ENCODE measurements at regions not wholly inside any gene's neighbourhood (a gene's known extent, or its start where the extent isn't known, plus 50 kb on each side); places are given as distances from the start of the nearest gene placed in this dataset.

GRCh38 chr5:63483338-63483737 is 478.9 kb downstream of the HTR1A start:
- TF ChIP-seq, protein P1, sequence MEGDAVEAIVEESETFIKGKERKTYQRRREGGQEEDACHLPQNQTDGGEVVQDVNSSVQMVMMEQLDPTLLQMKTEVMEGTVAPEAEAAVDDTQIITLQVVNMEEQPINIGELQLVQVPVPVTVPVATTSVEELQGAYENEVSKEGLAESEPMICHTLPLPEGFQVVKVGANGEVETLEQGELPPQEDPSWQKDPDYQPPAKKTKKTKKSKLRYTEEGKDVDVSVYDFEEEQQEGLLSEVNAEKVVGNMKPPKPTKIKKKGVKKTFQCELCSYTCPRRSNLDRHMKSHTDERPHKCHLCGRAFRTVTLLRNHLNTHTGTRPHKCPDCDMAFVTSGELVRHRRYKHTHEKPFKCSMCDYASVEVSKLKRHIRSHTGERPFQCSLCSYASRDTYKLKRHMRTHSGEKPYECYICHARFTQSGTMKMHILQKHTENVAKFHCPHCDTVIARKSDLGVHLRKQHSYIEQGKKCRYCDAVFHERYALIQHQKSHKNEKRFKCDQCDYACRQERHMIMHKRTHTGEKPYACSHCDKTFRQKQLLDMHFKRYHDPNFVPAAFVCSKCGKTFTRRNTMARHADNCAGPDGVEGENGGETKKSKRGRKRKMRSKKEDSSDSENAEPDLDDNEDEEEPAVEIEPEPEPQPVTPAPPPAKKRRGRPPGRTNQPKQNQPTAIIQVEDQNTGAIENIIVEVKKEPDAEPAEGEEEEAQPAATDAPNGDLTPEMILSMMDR (IDR thresholded peaks at IDR 0.05) = no peak
- Mint-ChIP-seq H3K4me3 (no peak overlapping the region), H3K36me3 (ENCODE audit: low read depth) (no peaks in the 10 kb centered on the region), H3K9me3 (peaks cover 21% of the 10 kb centered on the region), H3K27ac (no peak overlapping the region), H3K4me1 (ENCODE audit: low read depth) (no peaks in the 10 kb centered on the region), H3K27me3 (ENCODE audit: insufficient read depth) (no peaks in the 10 kb centered on the region)
- DNase-seq = no peak

GRCh38 chr5:63473335-63473967 is 488.8 kb downstream of the HTR1A start:
- TF ChIP-seq, protein P1 (IDR thresholded peaks at IDR 0.05) = no peak
- Mint-ChIP-seq H3K36me3 (ENCODE audit: low read depth) (0 out of 2 replicates have a peak, but pooled peaks cover 4% of the 10 kb centered on the region), H3K27ac (no peak overlapping the region), H3K27me3 (ENCODE audit: insufficient read depth) (no peaks in the 10 kb centered on the region), H3K4me1 (ENCODE audit: low read depth) (no peaks in the 10 kb centered on the region), H3K4me3 (no peak overlapping the region), H3K9me3 (peaks cover 20% of the 10 kb centered on the region)
- no peak for DNase-seq

DNA sequence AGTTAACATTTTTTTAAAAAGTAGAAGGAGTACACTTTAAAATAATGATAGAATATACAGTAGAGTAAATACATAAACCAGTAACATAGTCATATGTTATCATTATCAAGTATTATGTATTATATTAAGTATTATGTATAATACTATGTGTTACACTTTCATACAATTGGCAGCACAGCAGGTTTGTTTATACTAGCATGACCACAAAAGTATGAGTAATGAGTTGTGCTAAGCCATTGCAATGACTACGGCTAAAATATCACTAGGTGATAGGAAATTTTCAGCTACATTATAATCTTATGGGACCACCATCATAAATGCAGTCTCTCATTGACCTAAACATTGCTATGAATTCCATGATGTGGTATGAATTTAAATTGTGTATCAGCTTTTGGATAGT is 506.0 kb downstream of the HTR1A start:
- Mint-ChIP-seq H3K9me3 (peaks cover 18% of the 10 kb centered on the region), H3K4me1 (ENCODE audit: low read depth) (no peaks in the 10 kb centered on the region), H3K4me3 (no peak overlapping the region), H3K27ac (no peak overlapping the region), H3K36me3 (ENCODE audit: low read depth) (no peaks in the 10 kb centered on the region), H3K27me3 (ENCODE audit: insufficient read depth) (no peaks in the 10 kb centered on the region)
- TF ChIP-seq, protein P1 (IDR thresholded peaks at IDR 0.05) = no peak
- no peak for DNase-seq

GRCh38 chr5:63451188-63451587 is 511.1 kb downstream of the HTR1A start:
- Mint-ChIP-seq H3K4me1 (ENCODE audit: low read depth) (no peaks in the 10 kb centered on the region), H3K27me3 (ENCODE audit: insufficient read depth) (no peaks in the 10 kb centered on the region), H3K27ac (no peak overlapping the region), H3K36me3 (ENCODE audit: low read depth) (no peaks in the 10 kb centered on the region), H3K4me3 (no peak overlapping the region), H3K9me3 (peaks cover 14% of the 10 kb centered on the region)
- no peak for DNase-seq
- TF ChIP-seq, protein P1 (IDR thresholded peaks at IDR 0.05) = no peak

DNA sequence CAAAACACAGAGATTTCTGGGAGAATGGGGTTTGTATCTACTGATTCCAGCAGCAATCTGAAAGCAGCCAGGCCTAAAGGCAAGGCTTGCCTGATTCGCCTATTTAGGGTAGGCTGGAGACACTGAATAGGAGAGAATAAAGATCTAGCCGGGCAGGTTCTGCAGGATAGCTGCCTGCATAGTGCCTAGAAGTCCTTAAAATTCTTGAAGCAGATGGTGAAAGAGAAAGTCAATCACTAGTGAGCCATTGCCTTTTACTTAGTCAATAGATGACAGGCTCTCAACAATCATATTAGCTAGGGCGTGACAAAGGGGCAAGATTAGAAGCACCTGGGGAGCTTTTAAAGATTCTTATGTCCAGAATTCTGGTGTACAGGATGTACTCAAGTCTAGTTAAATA is 522.7 kb downstream of the HTR1A start:
- TF ChIP-seq, protein P1 (IDR thresholded peaks at IDR 0.05) = no peak
- DNase-seq = no peak
- Mint-ChIP-seq H3K4me1 (ENCODE audit: low read depth) (no peaks in the 10 kb centered on the region), H3K27ac (no peak overlapping the region), H3K27me3 (ENCODE audit: insufficient read depth) (no peaks in the 10 kb centered on the region), H3K4me3 (no peak overlapping the region), H3K36me3 (ENCODE audit: low read depth) (no peaks in the 10 kb centered on the region), H3K9me3 (peaks cover 35% of the 10 kb centered on the region)
